HL-60/S4 (cell line): ENCODE measurements at regions not wholly inside any gene's neighbourhood (a gene's known extent, or its start where the extent isn't known, plus 50 kb on each side); places are given as distances from the start of the nearest gene placed in this dataset.

Experiments
- in situ Hi-C: fragments of 300-500 bp; cut with MboI; formaldehyde crosslinking; loops from 2 replicates; pipeline ENCODE4 v1.14.3; 2022; ENCODE audit warnings: low sequenced_read_pairs

DNA sequence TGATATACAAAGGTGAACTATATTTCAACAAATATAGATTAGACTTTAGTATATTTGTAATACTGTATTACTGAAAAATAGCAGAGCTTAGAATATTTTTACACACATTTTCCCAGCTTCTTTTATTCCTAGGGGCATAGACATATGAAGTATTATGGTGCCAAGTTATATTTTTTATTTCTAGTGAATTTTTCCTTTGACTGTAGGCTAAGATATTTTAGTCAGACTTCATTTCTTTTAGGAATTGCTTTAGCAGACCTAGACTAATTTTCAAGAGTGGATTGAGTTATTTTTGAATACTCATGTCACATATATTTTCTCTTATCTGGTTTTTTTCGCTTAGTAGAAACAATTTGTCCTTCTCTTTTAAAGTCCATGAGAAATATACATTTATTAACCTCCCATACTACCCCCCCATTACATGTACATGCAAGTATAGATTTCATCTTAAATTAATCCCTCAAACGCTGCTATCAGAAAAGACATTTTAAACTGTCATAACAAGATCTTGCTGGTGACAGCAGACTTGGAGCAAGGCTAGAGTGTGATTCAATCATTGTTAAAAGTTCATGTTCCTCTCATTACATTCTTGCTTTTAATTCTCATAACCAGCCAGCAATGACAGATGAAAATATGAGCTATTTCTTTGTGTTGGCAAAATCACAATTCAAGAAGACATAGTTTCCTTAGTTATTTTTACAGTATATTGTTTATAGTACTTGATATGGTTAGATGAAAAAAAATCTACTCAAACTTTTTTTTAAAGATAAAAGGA, 456.1 kb downstream of the AEBP2 start:
- in situ Hi-C loops: no loop called here

- in situ Hi-C loops: no loop called here
These were observed 456.7 kb downstream of the AEBP2 start for GRCh38 chr12:19896041-19896440.

GRCh38 chr12:19896534-19896933, 457.2 kb downstream of the AEBP2 start:
- in situ Hi-C loops: no loop called here

- in situ Hi-C loops: no loop called here
These were observed 458.7 kb downstream of the AEBP2 start for GRCh38 chr12:19897900-19898408.

- in situ Hi-C loops: loop anchor here (25.0 kb wide), 1 partner anchor 710 kb away; no protein-coding TSS in a partner anchor
These were observed 462.5 kb downstream of the AEBP2 start for GRCh38 chr12:19901841-19902240.

- in situ Hi-C loops: loop anchor here (25.0 kb wide), 1 partner anchor 707 kb away; no protein-coding TSS in a partner anchor
These were observed 463.5 kb upstream of the PDE3A start for GRCh38 chr12:19904819-19905218.

DNA sequence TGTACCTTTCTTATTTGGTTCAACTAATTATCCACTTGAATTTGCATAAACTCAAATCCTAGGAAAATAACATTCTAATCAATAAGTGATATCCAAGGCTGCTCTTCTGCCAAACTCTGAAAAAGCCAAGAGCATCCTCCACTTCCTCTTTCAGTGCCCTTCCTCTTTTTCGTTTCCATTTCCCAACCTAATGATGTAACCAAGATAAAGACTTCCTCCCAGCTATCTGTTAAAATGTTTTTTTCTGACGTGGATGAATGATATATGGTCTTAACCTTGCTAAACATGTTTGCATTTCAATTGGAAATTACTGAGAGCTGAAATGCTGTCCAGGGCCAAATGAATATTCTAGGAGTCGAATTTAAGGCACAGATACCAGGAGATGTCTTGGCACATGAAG, 459.5 kb upstream of the PDE3A start:
- in situ Hi-C loops: loop anchor here (25.0 kb wide), 1 partner anchor 703 kb away; no protein-coding TSS in a partner anchor

- in situ Hi-C loops: loop anchor here (25.0 kb wide), 1 partner anchor 703 kb away; no protein-coding TSS in a partner anchor
These were observed 458.9 kb upstream of the PDE3A start for GRCh38 chr12:19909418-19909817.

- in situ Hi-C loops: loop anchor here (25.0 kb wide), 1 partner anchor 702 kb away; no protein-coding TSS in a partner anchor
These were observed 457.7 kb upstream of the PDE3A start for GRCh38 chr12:19910681-19911080.

DNA sequence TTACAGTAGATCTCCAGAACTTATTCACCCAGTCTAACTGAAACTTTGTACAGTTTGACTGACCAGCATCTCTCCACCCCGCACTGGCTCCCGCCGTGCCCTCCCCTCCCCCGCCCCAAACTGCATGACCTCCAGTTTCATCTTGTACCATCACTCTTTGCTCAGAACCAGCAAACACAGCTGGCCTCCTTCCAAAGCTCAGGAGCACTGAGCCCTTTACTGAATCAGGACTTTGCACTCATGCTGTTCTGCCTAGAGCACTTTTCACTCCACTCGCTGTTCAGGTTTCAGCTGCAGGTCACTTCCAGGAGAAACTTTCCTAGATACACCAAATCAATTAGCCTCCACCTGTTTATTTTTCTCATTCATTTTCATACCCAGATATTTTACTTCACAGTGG, 455.3 kb upstream of the PDE3A start:
- in situ Hi-C loops: loop anchor here (25.0 kb wide), 1 partner anchor 699 kb away; no protein-coding TSS in a partner anchor

DNA sequence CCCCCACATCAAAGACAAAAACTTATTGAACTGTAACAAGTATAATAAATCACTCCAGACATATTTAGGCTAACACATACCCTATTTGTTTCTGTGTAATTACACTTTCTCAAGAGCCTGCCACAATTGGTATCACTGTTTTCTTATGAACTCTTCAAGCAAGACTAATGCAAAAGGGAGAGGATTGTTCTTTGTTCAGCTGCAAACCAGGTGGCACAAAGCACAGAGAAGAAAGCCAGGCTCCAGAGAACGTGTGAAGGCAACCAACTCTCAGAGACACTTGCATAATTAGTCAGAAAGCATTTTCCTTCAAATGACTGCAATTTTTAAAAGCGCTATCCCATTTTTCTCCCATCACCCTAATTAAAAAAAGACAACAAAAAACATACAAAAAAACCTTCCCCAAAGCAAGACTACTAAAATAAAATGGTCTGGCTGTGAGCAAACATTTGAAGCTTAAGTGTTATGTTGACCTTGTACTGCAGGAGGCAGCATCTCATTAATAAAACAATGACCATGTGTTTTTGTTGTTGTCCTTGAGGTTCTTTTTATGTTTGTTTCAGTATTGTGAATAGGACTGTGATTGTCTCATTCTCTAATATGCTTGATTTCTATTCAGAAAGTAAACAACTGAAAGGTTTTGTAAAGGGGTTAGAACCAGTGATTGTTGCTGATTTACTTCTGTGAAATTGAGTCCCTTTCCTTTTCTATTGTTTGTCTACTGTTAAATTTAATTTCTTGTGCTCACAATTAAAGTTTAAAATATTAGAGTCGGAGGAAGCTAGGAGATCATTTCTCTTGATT, 452.7 kb upstream of the PDE3A start:
- in situ Hi-C loops: loop anchor here (25.0 kb wide), 1 partner anchor 697 kb away; no protein-coding TSS in a partner anchor

- in situ Hi-C loops: loop anchor here (25.0 kb wide), 1 partner anchor 696 kb away; no protein-coding TSS in a partner anchor
These were observed 452.1 kb upstream of the PDE3A start for GRCh38 chr12:19916196-19916753.

DNA sequence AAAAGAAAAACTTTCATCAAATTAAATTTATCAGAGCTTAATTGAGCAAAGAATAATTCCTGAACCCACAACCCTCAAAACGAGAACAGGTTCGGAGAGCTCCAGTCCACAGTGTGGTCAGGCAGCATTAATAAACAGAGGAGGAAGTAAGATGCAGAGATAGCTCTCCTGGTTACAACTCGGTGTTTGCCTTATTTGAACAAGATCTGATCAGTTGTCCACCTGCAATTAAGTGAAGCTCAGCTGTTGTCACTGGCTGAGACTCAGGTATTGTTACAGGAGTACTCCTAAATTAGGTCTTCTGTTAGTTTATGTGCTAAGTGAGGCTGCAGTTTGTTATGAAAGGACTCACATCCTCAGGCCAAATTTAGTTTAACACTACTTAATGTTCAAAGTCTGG, 451.4 kb upstream of the PDE3A start:
- in situ Hi-C loops: loop anchor here (25.0 kb wide), 1 partner anchor 695 kb away; no protein-coding TSS in a partner anchor

GRCh38 chr12:19921716-19922115, 446.6 kb upstream of the PDE3A start:
- in situ Hi-C loops: loop anchor here (25.0 kb wide), 1 partner anchor 691 kb away; no protein-coding TSS in a partner anchor

DNA sequence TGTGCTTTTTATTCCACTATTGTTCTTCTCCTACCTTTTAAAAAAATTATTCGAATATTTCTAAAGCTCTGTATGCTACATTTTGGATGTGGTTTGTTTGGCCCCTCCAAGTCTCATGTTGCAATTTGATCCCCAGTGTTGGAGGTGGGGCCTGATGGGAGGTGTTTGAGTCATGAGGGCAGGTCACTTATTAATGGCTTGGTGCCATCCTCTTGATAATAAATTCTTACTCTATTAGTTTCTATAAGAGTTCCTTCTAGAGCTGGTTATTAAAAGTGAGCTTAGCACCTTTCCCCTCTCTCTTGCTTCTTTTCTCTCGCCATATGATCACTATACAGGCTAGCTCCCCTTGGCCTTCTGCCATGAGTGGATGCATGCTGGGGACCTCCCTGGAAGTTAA, 445.6 kb upstream of the PDE3A start:
- in situ Hi-C loops: loop anchor here (25.0 kb wide), 1 partner anchor 690 kb away; no protein-coding TSS in a partner anchor

GRCh38 chr12:19924360-19924759, 444.0 kb upstream of the PDE3A start:
- in situ Hi-C loops: loop anchor here (25.0 kb wide), 1 partner anchor 688 kb away; no protein-coding TSS in a partner anchor

DNA sequence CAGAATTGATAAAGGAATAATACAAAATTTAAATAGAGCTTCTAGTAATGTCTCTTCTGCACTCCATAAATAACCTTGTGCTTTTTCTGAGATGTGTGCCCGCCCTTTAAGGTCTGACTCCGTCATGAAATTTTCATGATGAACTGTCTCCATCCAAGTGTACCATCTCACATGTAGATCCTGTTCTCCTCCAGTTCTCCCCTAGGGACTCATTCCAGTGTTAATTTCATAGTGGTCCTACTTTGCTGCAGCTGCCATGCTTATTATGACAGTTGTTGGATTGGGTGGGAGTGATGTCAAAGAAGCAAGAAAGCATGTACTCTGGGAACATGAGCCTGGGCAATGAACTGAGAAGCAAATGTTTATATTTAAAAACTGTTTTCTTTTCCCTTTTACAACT, 442.5 kb upstream of the PDE3A start:
- in situ Hi-C loops: no loop called here

GRCh38 chr12:19926266-19926665, 442.1 kb upstream of the PDE3A start:
- in situ Hi-C loops: no loop called here

GRCh38 chr12:19927661-19928060, 440.7 kb upstream of the PDE3A start:
- in situ Hi-C loops: no loop called here

- in situ Hi-C loops: no loop called here
These were observed 435.9 kb upstream of the PDE3A start for GRCh38 chr12:19932413-19932812.

- in situ Hi-C loops: no loop called here
These were observed 434.4 kb upstream of the PDE3A start for GRCh38 chr12:19933924-19934323.
